ENCODE measurements at regions not wholly inside any gene's neighbourhood (a gene's known extent, or its start where the extent isn't known, plus 50 kb on each side); places are given as distances from the start of the nearest gene placed in this dataset.

GRCh38 chr9:99348289-99348688 lies 126.2 kb downstream of the SEC61B start:
- TF ChIP-seq CTCF (IDR thresholded peaks at IDR 0.05; ENCODE audit: low read depth, low read length) = no peak
- POLR2A ChIA-PET = no interaction called here
- Histone ChIP-seq H3K27ac (ENCODE audit: low read depth, low read length) (no peak overlapping the region), H3K27me3 (ENCODE audit: control insufficient read depth, insufficient read depth, low read length) (no peaks in the 10 kb centered on the region), H3K4me3 (ENCODE audit: low read depth, low read length) (no peak overlapping the region), H3K9me3 (ENCODE audit: control insufficient read depth, insufficient read depth, low read length) (no peaks in the 10 kb centered on the region)
- CTCF ChIA-PET = no interaction called here
- DNase-seq (ENCODE audit: low read depth, low spot score) = no peak

- POLR2A ChIA-PET = no interaction called here
- TF ChIP-seq CTCF (IDR thresholded peaks at IDR 0.05; ENCODE audit: low read depth, low read length) = no peak
- DNase-seq (ENCODE audit: low read depth, low spot score) = no peak
- no peak overlapping the region for H3K27ac ChIP-seq (ENCODE audit: low read depth, low read length)
- no peak overlapping the region for H3K4me3 ChIP-seq (ENCODE audit: low read depth, low read length)
- CTCF ChIA-PET = no interaction called here
- no peaks in the 10 kb centered on the region for H3K9me3 ChIP-seq (ENCODE audit: control insufficient read depth, insufficient read depth, low read length)
- H3K27me3 ChIP-seq (ENCODE audit: control insufficient read depth, insufficient read depth, low read length) = no peaks in the 10 kb centered on the region
These were observed 127.8 kb downstream of the SEC61B start for GRCh38 chr9:99349870-99350269.

- Histone ChIP-seq H3K4me3 (ENCODE audit: low read depth, low read length) (no peak overlapping the region), H3K27ac (ENCODE audit: low read depth, low read length) (no peak overlapping the region), H3K9me3 (ENCODE audit: control insufficient read depth, insufficient read depth, low read length) (no peaks in the 10 kb centered on the region), H3K27me3 (ENCODE audit: control insufficient read depth, insufficient read depth, low read length) (no peaks in the 10 kb centered on the region)
- TF ChIP-seq CTCF (IDR thresholded peaks at IDR 0.05; ENCODE audit: low read depth, low read length) = no peak
- ChIA-PET POLR2A (no interaction called here), CTCF (interaction anchor here (0.6 kb wide), 1 partner anchor 48 kb away, joined by 3 read pairs; no protein-coding TSS in a partner anchor)
- no peak for DNase-seq (ENCODE audit: low read depth, low spot score)
These were observed 128.4 kb downstream of the SEC61B start for GRCh38 chr9:99350461-99350860.

GRCh38 chr9:99351647-99352046 lies 129.6 kb downstream of the SEC61B start:
- no peaks in the 10 kb centered on the region for H3K27me3 ChIP-seq (ENCODE audit: control insufficient read depth, insufficient read depth, low read length)
- CTCF ChIA-PET = no interaction called here
- no peak for DNase-seq (ENCODE audit: low read depth, low spot score)
- H3K4me3 ChIP-seq (ENCODE audit: low read depth, low read length) = no peak overlapping the region
- POLR2A ChIA-PET = no interaction called here
- no peak for TF ChIP-seq CTCF (IDR thresholded peaks at IDR 0.05; ENCODE audit: low read depth, low read length)
- no peak overlapping the region for H3K27ac ChIP-seq (ENCODE audit: low read depth, low read length)
- H3K9me3 ChIP-seq (ENCODE audit: control insufficient read depth, insufficient read depth, low read length) = no peaks in the 10 kb centered on the region; the same call in 1 of the 2 replicates

GRCh38 chr9:99352826-99353225 lies 130.7 kb downstream of the SEC61B start:
- POLR2A ChIA-PET = interaction anchor here (0.5 to 1.1 kb wide), 2 partner anchors 93 to 341 kb away, joined by 3 read pairs; no protein-coding TSS in a partner anchor
- peak overlapping the region; percentile 87 for H3K27ac ChIP-seq (ENCODE audit: low read depth, low read length)
- CTCF ChIA-PET = no interaction called here
- no peak for TF ChIP-seq CTCF (IDR thresholded peaks at IDR 0.05; ENCODE audit: low read depth, low read length)
- H3K4me3 ChIP-seq (ENCODE audit: low read depth, low read length) = no peak overlapping the region
- no peaks in the 10 kb centered on the region; the same call in 1 of the 2 replicates for H3K9me3 ChIP-seq (ENCODE audit: control insufficient read depth, insufficient read depth, low read length)
- no peaks in the 10 kb centered on the region for H3K27me3 ChIP-seq (ENCODE audit: control insufficient read depth, insufficient read depth, low read length)
- no peak for DNase-seq (ENCODE audit: low read depth, low spot score)

Data from AG04450 (cell line).